ENCODE measurements at regions not wholly inside any gene's neighbourhood (a gene's known extent, or its start where the extent isn't known, plus 50 kb on each side); places are given as distances from the start of the nearest gene placed in this dataset.
A peak's percentile ranks its signal among the peaks of the same experiment; 100 is the strongest.

GRCh38 chr16:85491058-85491771 is 121.9 kb upstream of the GSE1 start:
- DNase-seq = peak; percentile 38

- no peak for DNase-seq
Observed at GRCh38 chr16:85491798-85492294, 121.3 kb upstream of the GSE1 start.

- no peak for DNase-seq
Observed at GRCh38 chr16:85492295-85492864, 120.7 kb upstream of the GSE1 start.

GRCh38 chr16:85494315-85494714 is 118.8 kb upstream of the GSE1 start:
- no peak for DNase-seq

- DNase-seq = no peak
Observed at GRCh38 chr16:85495259-85495658, 117.9 kb upstream of the GSE1 start.

- no peak for DNase-seq
Observed at GRCh38 chr16:85495823-85496538, 117.1 kb upstream of the GSE1 start.

GRCh38 chr16:85497622-85498314 is 115.4 kb upstream of the GSE1 start:
- no peak for DNase-seq

- no peak for DNase-seq
Observed at GRCh38 chr16:85498607-85499006, 114.5 kb upstream of the GSE1 start.

GRCh38 chr16:85500220-85500619 is 112.9 kb upstream of the GSE1 start:
- DNase-seq = no peak

- no peak for DNase-seq
Observed at GRCh38 chr16:85501900-85502299, 111.2 kb upstream of the GSE1 start.

- no peak for DNase-seq
Observed at GRCh38 chr16:85502357-85502756, 110.8 kb upstream of the GSE1 start.

- no peak for DNase-seq
Observed at GRCh38 chr16:85503679-85504231, 109.4 kb upstream of the GSE1 start.

- DNase-seq = no peak
Observed at GRCh38 chr16:85504242-85504641, 108.9 kb upstream of the GSE1 start.

GRCh38 chr16:85505794-85506634 is 107.1 kb upstream of the GSE1 start:
- DNase-seq = no peak

- no peak for DNase-seq
Observed at GRCh38 chr16:85506635-85506911, 106.5 kb upstream of the GSE1 start.

- DNase-seq = no peak
Observed at GRCh38 chr16:85507342-85507741, 105.8 kb upstream of the GSE1 start.

- DNase-seq = no peak
Observed at GRCh38 chr16:85508388-85508787, 104.7 kb upstream of the GSE1 start.

- DNase-seq = no peak
Observed at GRCh38 chr16:85508993-85509392, 104.1 kb upstream of the GSE1 start.

GRCh38 chr16:85510041-85510659 is 103.0 kb upstream of the GSE1 start:
- DNase-seq = no peak

GRCh38 chr16:85511938-85512807 is 100.9 kb upstream of the GSE1 start:
- no peak for DNase-seq

GRCh38 chr16:85512808-85513115 is 100.4 kb upstream of the GSE1 start:
- DNase-seq = no peak
